GM21528 (cell line): ENCODE measurements at regions not wholly inside any gene's neighbourhood (a gene's known extent, or its start where the extent isn't known, plus 50 kb on each side); places are given as distances from the start of the nearest gene placed in this dataset.
"Not testable (repeated sequence)": the region's sequence is repeated elsewhere in the genome, so short reads cannot be mapped to it uniquely, and the experiment has no call there.

Experiments used
- ATAC-seq: cut with Tn5 transposase; IDR thresholded peaks from one replicate; pipeline ENCODE4 v1.9.1; 2021; ENCODE audit warnings: mild to moderate bottlenecking, moderate library complexity; ENCODE audit not compliant: unreplicated experiment, low FRiP score

GRCh38 chr4:9505341-9505740, 61.1 kb downstream of the DEFB131A start:
- ATAC-seq: not testable (repeated sequence)

GRCh38 chr4:9506672-9507071, 62.5 kb downstream of the DEFB131A start:
- ATAC-seq: not testable (repeated sequence)

- not testable (repeated sequence) for ATAC-seq
These were observed 68.7 kb downstream of the DEFB131A start for GRCh38 chr4:9512941-9513340.

GRCh38 chr4:9519631-9520030, 75.4 kb downstream of the DEFB131A start:
- not testable (repeated sequence) for ATAC-seq

- ATAC-seq: not testable (repeated sequence)
These were observed 78.7 kb downstream of the DEFB131A start for GRCh38 chr4:9522903-9523302.

- ATAC-seq: not testable (repeated sequence)
These were observed 80.2 kb downstream of the DEFB131A start for GRCh38 chr4:9524406-9524805.

- ATAC-seq: not testable (repeated sequence)
These were observed 88.1 kb downstream of the DEFB131A start for GRCh38 chr4:9532134-9532862.

- ATAC-seq: not testable (repeated sequence)
These were observed 88.6 kb downstream of the DEFB131A start for GRCh38 chr4:9532863-9533192.

- ATAC-seq: not testable (repeated sequence)
These were observed 92.9 kb downstream of the DEFB131A start for GRCh38 chr4:9537101-9537500.

- ATAC-seq: not testable (repeated sequence)
These were observed 95.8 kb downstream of the DEFB131A start for GRCh38 chr4:9539939-9540520.

GRCh38 chr4:9541388-9541915, 97.2 kb downstream of the DEFB131A start:
- not testable (repeated sequence) for ATAC-seq

GRCh38 chr4:9544851-9545250, 100.6 kb downstream of the DEFB131A start:
- not testable (repeated sequence) for ATAC-seq

GRCh38 chr4:9547470-9547869, 103.3 kb downstream of the DEFB131A start:
- ATAC-seq: not testable (repeated sequence)

- not testable (repeated sequence) for ATAC-seq
These were observed 111.9 kb downstream of the DEFB131A start for GRCh38 chr4:9556076-9556475.

GRCh38 chr4:9577869-9578268, 133.7 kb downstream of the DEFB131A start:
- ATAC-seq: not testable (repeated sequence)

GRCh38 chr4:9582880-9583279, 138.7 kb downstream of the DEFB131A start:
- not testable (repeated sequence) for ATAC-seq

- ATAC-seq: no peak
These were observed 147.8 kb downstream of the DEFB131A start for GRCh38 chr4:9592010-9592409.

- ATAC-seq: no peak
These were observed 150.7 kb downstream of the DEFB131A start for GRCh38 chr4:9594948-9595347.

GRCh38 chr4:9595531-9595930, 151.3 kb downstream of the DEFB131A start:
- not testable (repeated sequence) for ATAC-seq

GRCh38 chr4:9599266-9599665, 155.1 kb downstream of the DEFB131A start:
- no peak for ATAC-seq

- ATAC-seq: no peak
These were observed 156.0 kb downstream of the DEFB131A start for GRCh38 chr4:9600246-9600645.

GRCh38 chr4:9602389-9602914, 158.2 kb downstream of the DEFB131A start:
- no peak for ATAC-seq
